WTC11 (cell line): ENCODE measurements at regions not wholly inside any gene's neighbourhood (a gene's known extent, or its start where the extent isn't known, plus 50 kb on each side); places are given as distances from the start of the nearest gene placed in this dataset.

Experiments used
- AFF4 ChIP-seq: sonication (generic); formaldehyde crosslinking; IDR thresholded peaks from 2 replicates; pipeline ENCODE4 v1.8.1; 2023; ENCODE audit warnings: mild to moderate bottlenecking, missing genetic modification reagents, borderline replicate concordance
- ATF6 ChIP-seq: sonication (generic); formaldehyde crosslinking; IDR thresholded peaks from 2 replicates; pipeline ENCODE4 v1.8.1; 2023; ENCODE audit warnings: mild to moderate bottlenecking, missing genetic modification reagents
- CTCF ChIP-seq: fragments of 200-600 bp; IDR thresholded peaks from 2 replicates; pipeline ENCODE4 v1.8.0; 2022; ENCODE audit warnings: antibody characterized with exemption
- RELA ChIP-seq: sonication (generic); formaldehyde crosslinking; IDR thresholded peaks from 2 replicates; pipeline ENCODE4 v1.8.1; 2022; ENCODE audit warnings: missing genetic modification reagents, mild to moderate bottlenecking, borderline replicate concordance
- TP53 ChIP-seq: sonication (generic); formaldehyde crosslinking; IDR thresholded peaks from 2 replicates; pipeline ENCODE4 v1.8.1; 2023; ENCODE audit warnings: mild to moderate bottlenecking, missing genetic modification reagents
- ZNF396 ChIP-seq: fragments of 250-450 bp; sonication (Bioruptor Pico); IDR thresholded peaks from 2 replicates; pipeline ENCODE4 v1.8.0; 2021; ENCODE audit warnings: mild to moderate bottlenecking, moderate library complexity, borderline replicate concordance

GRCh38 chr6:122049341-122049740 lies 350.1 kb upstream of the HSF2 start:
- TF ChIP-seq CTCF = no peak
- TF ChIP-seq ATF6 = no peak
- no peak for TF ChIP-seq TP53
- no peak for TF ChIP-seq AFF4 (CRISPR knock-in tag)
- no peak for TF ChIP-seq RELA (CRISPR knock-in tag)
- no peak for TF ChIP-seq ZNF396 (CRISPR knock-in tag)
